HUES64 (cell line): ENCODE measurements at regions not wholly inside any gene's neighbourhood (a gene's known extent, or its start where the extent isn't known, plus 50 kb on each side); places are given as distances from the start of the nearest gene placed in this dataset.

Source experiments
- H3K27ac ChIP-seq: 2 replicates; pipeline ENCODE4 v1.7.0; 2013; ENCODE audit warnings: low read depth, low read length, inconsistent platforms
- H3K27me3 ChIP-seq: 2 replicates; pipeline ENCODE4 v1.6.1; 2013; ENCODE audit warnings: mild to moderate bottlenecking, low read length; ENCODE audit not compliant: insufficient read depth
- H3K36me3 ChIP-seq: 2 replicates; pipeline ENCODE4 v1.6.1; 2013; ENCODE audit warnings: mild to moderate bottlenecking, low read length; ENCODE audit not compliant: insufficient read depth
- H3K4me1 ChIP-seq: 2 replicates; pipeline ENCODE4 v1.6.1; 2013; ENCODE audit warnings: mild to moderate bottlenecking, low read length, moderate library complexity; ENCODE audit not compliant: insufficient read depth
- H3K4me3 ChIP-seq: 2 replicates; pipeline ENCODE4 v1.5.1; 2013; ENCODE audit warnings: mild to moderate bottlenecking, low read length, moderate library complexity
- H3K9ac ChIP-seq: 2 replicates; pipeline ENCODE4 v1.6.1; 2013; ENCODE audit warnings: mild to moderate bottlenecking, low read depth, low read length
- H3K9me3 ChIP-seq: 2 replicates; pipeline ENCODE4 v1.6.1; 2013; ENCODE audit warnings: low read depth, low read length; ENCODE audit not compliant: insufficient read depth
- whole genome bisulfite sequencing: fragments of 150-250, 120-280 bp; methylation state at CpG from one replicate; pipeline ENCODE4 v1.1.7; 2013; ENCODE audit warnings: missing lambda C conversion rate; 5-methylcytosine and 5-hydroxymethylcytosine counted together

- Histone ChIP-seq H3K27me3 (no peaks in the 10 kb centered on the region), H3K27ac (no peak overlapping the region), H3K9ac (no peak overlapping the region), H3K4me1 (no peaks in the 10 kb centered on the region), H3K4me3 (no peak overlapping the region), H3K36me3 (no peaks in the 10 kb centered on the region), H3K9me3 (no peaks in the 10 kb centered on the region)
These were observed 597.1 kb upstream of the CT83 start for GRCh38 chrX:117059848-117060247.

- no CpG with 5 or more reads among the region's 1 CpG for WGBS
- Histone ChIP-seq H3K4me3 (no peak overlapping the region), H3K9ac (no peak overlapping the region), H3K4me1 (no peaks in the 10 kb centered on the region), H3K9me3 (no peaks in the 10 kb centered on the region), H3K27me3 (no peaks in the 10 kb centered on the region), H3K36me3 (no peaks in the 10 kb centered on the region), H3K27ac (no peak overlapping the region)
These were observed 590.5 kb upstream of the CT83 start for GRCh38 chrX:117053260-117053659.

GRCh38 chrX:117038918-117039440 lies 576.2 kb upstream of the CT83 start:
- no CpG with 5 or more reads among the region's 1 CpG for WGBS
- Histone ChIP-seq H3K27ac (no peak overlapping the region), H3K27me3 (no peaks in the 10 kb centered on the region), H3K4me3 (no peak overlapping the region), H3K4me1 (no peaks in the 10 kb centered on the region), H3K9me3 (no peaks in the 10 kb centered on the region), H3K36me3 (no peaks in the 10 kb centered on the region), H3K9ac (no peak overlapping the region)

- no peaks in the 10 kb centered on the region for H3K36me3 ChIP-seq
- no peak overlapping the region for H3K4me3 ChIP-seq
- no peak overlapping the region for H3K27ac ChIP-seq
- H3K9me3 ChIP-seq = no peaks in the 10 kb centered on the region
- no peaks in the 10 kb centered on the region for H3K27me3 ChIP-seq
- H3K9ac ChIP-seq = no peak overlapping the region
- no peaks in the 10 kb centered on the region for H3K4me1 ChIP-seq
These were observed 547.5 kb upstream of the CT83 start for GRCh38 chrX:117010243-117010642.

- no peak overlapping the region for H3K27ac ChIP-seq
- H3K4me3 ChIP-seq = no peak overlapping the region
- no peaks in the 10 kb centered on the region for H3K36me3 ChIP-seq
- H3K27me3 ChIP-seq = no peaks in the 10 kb centered on the region
- H3K4me1 ChIP-seq = no peaks in the 10 kb centered on the region
- H3K9me3 ChIP-seq = no peaks in the 10 kb centered on the region
- 82% methylated on average over 1 of the region's 3 CpGs for WGBS
- H3K9ac ChIP-seq = no peak overlapping the region
These were observed 540.2 kb upstream of the CT83 start for GRCh38 chrX:117002981-117003380.

DNA sequence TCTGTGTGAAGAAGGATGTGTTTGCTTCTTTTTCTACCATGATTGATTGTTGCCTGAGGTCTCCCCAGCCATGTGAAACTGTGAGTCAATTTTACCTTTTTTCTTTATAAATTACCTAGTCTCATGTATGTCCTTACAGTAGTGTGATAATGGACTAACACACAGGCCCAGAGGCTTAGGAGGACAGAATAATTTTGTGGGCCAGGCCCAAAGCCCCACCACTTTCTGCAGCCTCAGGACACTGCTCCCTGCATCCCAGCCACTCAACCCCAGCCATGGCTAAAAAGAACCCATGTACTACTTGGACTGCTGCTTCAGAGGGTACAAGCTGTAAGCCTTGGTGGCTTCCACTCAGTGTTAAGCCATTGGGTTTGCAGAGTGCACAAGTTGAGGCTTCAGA lies 512.7 kb upstream of the CT83 start:
- no peaks in the 10 kb centered on the region for H3K4me1 ChIP-seq
- H3K9ac ChIP-seq = no peak overlapping the region
- H3K36me3 ChIP-seq = no peaks in the 10 kb centered on the region
- 0 out of 2 replicates have a peak, but pooled peaks cover 9% of the 10 kb centered on the region for H3K9me3 ChIP-seq
- H3K4me3 ChIP-seq = no peak overlapping the region
- H3K27me3 ChIP-seq = no peaks in the 10 kb centered on the region
- no peak overlapping the region for H3K27ac ChIP-seq

DNA sequence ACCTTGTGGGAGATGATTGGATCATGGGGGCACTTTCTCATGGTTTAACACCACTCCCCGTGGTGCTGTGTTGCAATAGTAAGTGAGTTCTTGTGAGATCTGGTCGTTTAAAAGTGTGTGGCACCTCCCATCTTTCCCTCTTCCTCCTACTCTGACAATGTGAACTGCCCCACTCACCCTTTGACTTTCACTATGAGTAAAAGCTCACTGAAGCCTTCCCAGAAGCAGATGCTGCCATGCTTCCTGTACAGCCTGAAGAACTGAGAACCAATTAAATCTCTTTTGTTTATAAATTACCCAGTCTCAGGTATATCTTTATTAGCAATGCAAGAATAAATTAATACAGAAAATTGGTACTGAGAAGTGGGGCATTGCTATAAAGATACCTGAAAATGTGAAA lies 509.6 kb upstream of the CT83 start:
- H3K9me3 ChIP-seq = 0 out of 2 replicates have a peak, but pooled peaks cover 9% of the 10 kb centered on the region
- no peak overlapping the region for H3K4me3 ChIP-seq
- no peak overlapping the region for H3K27ac ChIP-seq
- no peak overlapping the region for H3K9ac ChIP-seq
- H3K4me1 ChIP-seq = no peaks in the 10 kb centered on the region
- WGBS = 100% methylated on average over 1 of the region's 2 CpGs
- no peaks in the 10 kb centered on the region for H3K36me3 ChIP-seq
- no peaks in the 10 kb centered on the region for H3K27me3 ChIP-seq

DNA sequence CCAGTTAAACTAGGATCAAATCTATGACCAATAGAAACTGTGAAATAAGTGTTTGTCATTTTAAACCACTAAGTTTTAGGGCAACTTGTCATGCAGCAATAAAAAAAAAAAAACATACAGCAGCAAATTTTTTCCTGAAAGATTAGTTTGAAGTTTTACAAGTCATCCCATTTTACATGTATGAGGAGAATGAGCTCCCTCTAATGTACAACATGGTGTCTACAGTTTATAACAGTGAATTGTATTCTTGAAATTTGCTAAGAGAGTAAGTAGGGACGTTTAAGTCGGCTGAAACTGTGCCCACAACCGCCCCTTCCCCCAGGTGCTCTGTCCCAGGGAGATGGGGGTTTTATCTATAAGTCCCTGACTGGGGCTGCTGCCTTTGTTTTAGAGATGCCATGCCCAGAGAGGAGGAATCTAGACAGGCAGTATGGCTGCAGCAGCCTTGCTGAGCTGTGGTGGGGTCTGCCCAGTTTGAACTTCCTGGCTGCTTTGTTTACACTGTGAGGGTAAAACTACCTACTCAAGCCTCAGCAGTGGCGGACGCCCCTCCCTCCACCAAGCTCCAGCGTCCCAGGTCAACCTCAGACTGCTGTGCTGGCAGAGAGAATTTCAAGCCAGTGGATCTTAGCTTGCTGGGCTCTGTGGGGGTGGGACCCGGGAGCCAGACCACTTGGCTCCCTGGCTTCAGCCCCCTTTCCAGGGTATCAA lies 499.3 kb upstream of the CT83 start:
- peak overlapping the region; percentile 50; the same call in 1 of the 2 replicates for H3K9ac ChIP-seq
- H3K4me3 ChIP-seq = no peak overlapping the region
- H3K36me3 ChIP-seq = no peaks in the 10 kb centered on the region
- H3K4me1 ChIP-seq = no peaks in the 10 kb centered on the region; the same call in 1 of the 2 replicates
- no peak overlapping the region for H3K27ac ChIP-seq
- no peaks in the 10 kb centered on the region for H3K27me3 ChIP-seq
- WGBS = 33% methylated on average over 7 of the region's 7 CpGs
- H3K9me3 ChIP-seq = no peaks in the 10 kb centered on the region

- no peak overlapping the region for H3K9ac ChIP-seq
- H3K27ac ChIP-seq = no peak overlapping the region; the same call in 1 of the 2 replicates
- no peaks in the 10 kb centered on the region for H3K27me3 ChIP-seq
- peaks cover 19% of the 10 kb centered on the region; the same call in 1 of the 2 replicates for H3K4me1 ChIP-seq
- H3K4me3 ChIP-seq = no peak overlapping the region
- 42% methylated on average over 5 of the region's 6 CpGs for WGBS
- H3K9me3 ChIP-seq = 0 out of 2 replicates have a peak, but pooled peaks cover 4% of the 10 kb centered on the region
- no peaks in the 10 kb centered on the region for H3K36me3 ChIP-seq
These were observed 467.5 kb upstream of the CT83 start for GRCh38 chrX:116930311-116930710.

GRCh38 chrX:116897526-116897925 lies 434.8 kb upstream of the CT83 start:
- Histone ChIP-seq H3K9me3 (no peaks in the 10 kb centered on the region), H3K27me3 (no peaks in the 10 kb centered on the region), H3K9ac (no peak overlapping the region), H3K36me3 (no peaks in the 10 kb centered on the region), H3K27ac (no peak overlapping the region), H3K4me1 (no peaks in the 10 kb centered on the region), H3K4me3 (no peak overlapping the region)

- WGBS = no CpG with 5 or more reads among the region's 1 CpG
- no peak overlapping the region for H3K9ac ChIP-seq
These were observed 419.2 kb upstream of the CT83 start for GRCh38 chrX:116881961-116882360.

GRCh38 chrX:116873671-116874070 lies 410.9 kb upstream of the CT83 start:
- Histone ChIP-seq H3K27ac (no peak overlapping the region), H3K9me3 (no peaks in the 10 kb centered on the region), H3K4me3 (no peak overlapping the region), H3K9ac (no peak overlapping the region), H3K27me3 (no peaks in the 10 kb centered on the region), H3K36me3 (no peaks in the 10 kb centered on the region), H3K4me1 (no peaks in the 10 kb centered on the region)
- 95% methylated on average over 3 of the region's 3 CpGs for WGBS

More at GRCh38 chrX:116881961-116882360, 419.2 kb upstream of the CT83 start:
- Histone ChIP-seq H3K4me3 (no peak overlapping the region), H3K36me3 (no peaks in the 10 kb centered on the region), H3K27me3 (no peaks in the 10 kb centered on the region), H3K4me1 (no peaks in the 10 kb centered on the region), H3K9me3 (no peaks in the 10 kb centered on the region), H3K27ac (no peak overlapping the region)
